ENCODE measurements at regions not wholly inside any gene's neighbourhood (a gene's known extent, or its start where the extent isn't known, plus 50 kb on each side); places are given as distances from the start of the nearest gene placed in this dataset.

DNA sequence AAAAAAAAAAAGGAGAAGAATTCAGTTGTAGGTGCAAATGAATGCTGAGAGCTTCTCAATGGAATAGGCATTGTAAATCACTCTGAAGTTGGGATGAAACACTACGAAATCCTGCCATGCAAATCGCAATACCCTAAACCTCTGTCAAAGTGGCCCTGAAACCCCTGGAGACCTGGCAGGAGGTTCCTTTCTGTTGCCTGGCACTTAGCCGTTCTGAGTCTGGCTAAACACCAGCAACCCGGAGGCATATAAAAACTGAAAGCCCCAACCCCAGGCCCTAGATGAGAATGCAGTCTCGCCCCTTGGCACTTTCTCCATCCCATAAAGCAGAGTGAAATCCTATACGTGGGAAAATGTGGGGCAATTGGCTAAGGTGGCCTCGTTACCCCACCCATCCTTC is 151.5 kb upstream of the PARP11 start (continued):
- TF ChIP-seq, protein P1, sequence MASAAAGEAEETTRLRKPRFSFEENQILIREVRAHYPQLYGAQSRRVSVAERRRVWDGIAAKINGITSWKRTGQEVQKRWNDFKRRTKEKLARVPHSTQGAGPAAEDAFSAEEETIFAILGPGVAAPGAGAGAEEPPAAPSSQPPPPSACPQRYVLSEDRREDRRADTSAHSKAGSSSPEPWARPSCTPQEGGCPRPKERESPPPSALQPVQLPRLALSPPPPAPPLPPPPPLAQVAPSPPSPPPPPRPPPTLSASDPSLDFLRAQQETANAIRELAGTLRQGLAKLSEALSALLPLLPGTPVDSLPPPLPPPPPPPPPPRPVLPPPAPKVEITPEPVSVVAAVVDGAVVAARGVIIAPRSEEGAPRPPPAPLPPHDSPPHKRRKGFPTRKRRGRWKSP (CRISPR knock-in tag; IDR thresholded peaks at IDR 0.05) = no peak
- TF ChIP-seq ZNF709 (CRISPR knock-in tag; IDR thresholded peaks at IDR 0.05) = no peak

DNA sequence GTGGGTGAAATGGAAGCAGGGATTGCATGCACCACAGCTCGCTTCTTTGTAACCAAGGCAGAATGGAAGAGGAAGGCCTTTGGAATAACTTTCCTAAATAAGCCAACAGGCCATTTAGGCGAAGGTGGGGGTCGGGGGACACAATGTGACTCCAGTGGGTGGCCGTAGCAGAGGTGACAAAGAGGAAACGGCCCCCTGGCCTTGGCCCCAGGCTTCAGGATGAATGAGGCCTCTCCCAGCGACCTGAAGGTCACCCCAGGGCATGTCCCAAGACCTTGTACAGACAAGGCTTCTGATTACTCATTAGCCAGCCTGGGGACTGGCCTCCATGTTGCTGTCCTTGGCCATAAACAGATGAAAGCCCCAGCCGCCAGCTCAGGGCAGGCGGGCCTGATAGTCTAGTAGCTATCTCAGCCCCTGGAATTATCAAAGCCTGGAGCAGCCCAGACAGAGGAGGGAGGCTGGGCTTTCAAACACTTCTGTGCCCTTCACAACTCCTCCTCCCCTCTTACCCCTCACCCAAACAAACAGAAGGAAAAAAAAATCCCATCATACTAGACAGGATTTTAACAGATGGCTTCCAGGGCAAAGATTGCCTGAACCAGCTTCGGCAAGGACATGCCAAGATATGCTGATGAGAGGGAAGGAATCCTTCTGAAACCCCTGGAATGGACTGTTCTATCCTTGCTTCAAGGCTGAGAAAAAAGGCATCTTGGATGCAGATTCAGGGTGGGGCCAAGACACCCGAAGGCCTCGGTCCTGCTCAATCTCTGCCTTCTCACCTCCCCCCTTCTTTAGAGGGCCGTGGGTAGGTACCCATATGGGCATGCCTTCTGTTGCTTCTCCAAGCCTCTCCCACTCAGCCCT is 142.3 kb upstream of the PARP11 start:
- H4K20me1 ChIP-seq (ENCODE audit: insufficient read depth, low read length) = no peaks in the 10 kb centered on the region
- DNase-seq (ENCODE audit: low spot score) = peak; percentile 100
- TF ChIP-seq CERS6 (CRISPR knock-in tag; IDR thresholded peaks at IDR 0.05) = no peak
- TF ChIP-seq EHMT2 (IDR thresholded peaks at IDR 0.05; ENCODE audit: borderline replicate concordance, low read depth, low read length) = no peak; the same call in 1 of the 2 replicates
- TF ChIP-seq NR2C2 (CRISPR knock-in tag; IDR thresholded peaks at IDR 0.05; ENCODE audit: borderline replicate concordance) = peak; percentile 80
- TF ChIP-seq, protein P2, sequence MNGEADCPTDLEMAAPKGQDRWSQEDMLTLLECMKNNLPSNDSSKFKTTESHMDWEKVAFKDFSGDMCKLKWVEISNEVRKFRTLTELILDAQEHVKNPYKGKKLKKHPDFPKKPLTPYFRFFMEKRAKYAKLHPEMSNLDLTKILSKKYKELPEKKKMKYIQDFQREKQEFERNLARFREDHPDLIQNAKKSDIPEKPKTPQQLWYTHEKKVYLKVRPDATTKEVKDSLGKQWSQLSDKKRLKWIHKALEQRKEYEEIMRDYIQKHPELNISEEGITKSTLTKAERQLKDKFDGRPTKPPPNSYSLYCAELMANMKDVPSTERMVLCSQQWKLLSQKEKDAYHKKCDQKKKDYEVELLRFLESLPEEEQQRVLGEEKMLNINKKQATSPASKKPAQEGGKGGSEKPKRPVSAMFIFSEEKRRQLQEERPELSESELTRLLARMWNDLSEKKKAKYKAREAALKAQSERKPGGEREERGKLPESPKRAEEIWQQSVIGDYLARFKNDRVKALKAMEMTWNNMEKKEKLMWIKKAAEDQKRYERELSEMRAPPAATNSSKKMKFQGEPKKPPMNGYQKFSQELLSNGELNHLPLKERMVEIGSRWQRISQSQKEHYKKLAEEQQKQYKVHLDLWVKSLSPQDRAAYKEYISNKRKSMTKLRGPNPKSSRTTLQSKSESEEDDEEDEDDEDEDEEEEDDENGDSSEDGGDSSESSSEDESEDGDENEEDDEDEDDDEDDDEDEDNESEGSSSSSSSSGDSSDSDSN (CRISPR knock-in tag; IDR thresholded peaks at IDR 0.05) = peak; percentile 71; the same call in 1 of the 2 replicates
- TF ChIP-seq ELK4 (CRISPR knock-in tag; IDR thresholded peaks at IDR 0.05; ENCODE audit: borderline replicate concordance) = no peak
- peak; percentile 95 for TF ChIP-seq ETV5 (CRISPR knock-in tag; IDR thresholded peaks at IDR 0.05; ENCODE audit: borderline replicate concordance)
- peak; percentile 63 for TF ChIP-seq DMAP1 (CRISPR knock-in tag; IDR thresholded peaks at IDR 0.05)
- peak; percentile 52; the same call in 1 of the 2 replicates for TF ChIP-seq SMC3 (IDR thresholded peaks at IDR 0.05; ENCODE audit: low read length)
- TF ChIP-seq SP1 (IDR thresholded peaks at IDR 0.05) = no peak
- no peak; the same call in 1 of the 2 replicates for TF ChIP-seq SP1 (CRISPR knock-in tag; IDR thresholded peaks at IDR 0.05)
- peak; percentile 64; the same call in 1 of the 2 replicates for TF ChIP-seq ZBTB43 (CRISPR knock-in tag; conservative IDR thresholded peaks at IDR 0.05)
- TF ChIP-seq HMG20A (CRISPR knock-in tag; IDR thresholded peaks at IDR 0.05; ENCODE audit: borderline replicate concordance) = peak; percentile 92
- TF ChIP-seq ZSCAN31 (CRISPR knock-in tag; IDR thresholded peaks at IDR 0.05; ENCODE audit: low read depth) = peak; percentile 48; the same call in 1 of the 2 replicates

More for the DNA sequence above, 142.3 kb upstream of the PARP11 start:
- intact Hi-C loops (cut with micrococcal nuclease; ENCODE audit: unreplicated experiment) = loop anchor here (2.0 to 10.0 kb wide), 3 partner anchors 17 to 141 kb away; partner anchors contain the start of gene PARP11
- no TSS peak for BruUV-seq (replicated peaks)
- Histone ChIP-seq H3K9me3 (ENCODE audit: low read length) (no peaks in the 10 kb centered on the region), H2AFZ (ENCODE audit: low read length) (no peak overlapping the region), H3K79me2 (ENCODE audit: insufficient read depth, low read length) (no peaks in the 10 kb centered on the region), H3K27ac (ENCODE audit: extremely low read length, insufficient read depth, low read length) (peak overlapping the region; percentile 99), H3K36me3 (replicated peaks in 1 of 2; ENCODE audit: control insufficient read depth in 1 of 2, insufficient read depth in 2 of 2, low read length in 2 of 2) (no peaks in the 10 kb centered on the region), H3K4me2 (ENCODE audit: low read depth, low read length) (peak overlapping the region; percentile 89), H3K9ac (ENCODE audit: insufficient read depth, low read depth, low read length) (peak overlapping the region; percentile 85), H3K4me1 (ENCODE audit: insufficient read depth, low read length) (peaks cover 77% of the 10 kb centered on the region), H3K27me3 (ENCODE audit: control insufficient read depth in 1 of 2, insufficient read depth in 2 of 2, low read length in 2 of 2) (no peaks in the 10 kb centered on the region), H3K4me3 (replicated peaks in 1 of 3; ENCODE audit: insufficient read depth in 1 of 3, low read depth in 2 of 3, low read length in 3 of 3) (peak overlapping the region in 2 of 3 experiments; percentile 2 to 51; a peak in 2 of 6 replicates)
- FAIRE-seq (peak; percentile 97), ATAC-seq (peak; percentile 93)
- 1% methylated on average over 9 of the region's 12 CpGs for WGBS (ENCODE audit: low lambda C conversion rate)
- CTCF ChIA-PET (ENCODE audit: low intra/inter-chr PET ratio, low total read pairs) = no interaction called here
- POLR2A ChIA-PET = interaction anchor here (0.8 to 8.5 kb wide), 11 partner anchors 9 to 261 kb away, joined by 3 to 135 read pairs (median 9); partner anchors contain the start of gene PARP11
- in situ Hi-C loops (cut with HindIII; ENCODE audit: extremely low pct_ligation_motif_present, low pct_unique_long_range_greater_than_20kb) = no loop called here
